IPS DF 4.7 (cell line): ENCODE measurements at regions not wholly inside any gene's neighbourhood (a gene's known extent, or its start where the extent isn't known, plus 50 kb on each side); places are given as distances from the start of the nearest gene placed in this dataset.

Experiments
- DNase-seq: peaks from one replicate; pipeline ENCODE4 v3.0.0-alpha.2; 2013; ENCODE audit warnings: low spot score; ENCODE audit errors: extremely low read depth

GRCh38 chrX:113124693-113125092, 284.1 kb upstream of the AMOT start:
- DNase-seq: no peak

- DNase-seq: no peak
These were observed 234.9 kb upstream of the AMOT start for GRCh38 chrX:113075521-113075920.

- DNase-seq: no peak
These were observed 219.1 kb upstream of the AMOT start for GRCh38 chrX:113059714-113060113.

GRCh38 chrX:113058634-113059033, 218.0 kb upstream of the AMOT start:
- no peak for DNase-seq

GRCh38 chrX:113048896-113049295, 208.3 kb upstream of the AMOT start:
- no peak for DNase-seq

GRCh38 chrX:113048480-113048879, 207.8 kb upstream of the AMOT start:
- no peak for DNase-seq

GRCh38 chrX:113033966-113034680, 193.5 kb upstream of the AMOT start:
- DNase-seq: no peak

- no peak for DNase-seq
These were observed 179.3 kb upstream of the AMOT start for GRCh38 chrX:113019958-113020357.

GRCh38 chrX:113009837-113010236, 169.2 kb upstream of the AMOT start:
- DNase-seq: no peak

- no peak for DNase-seq
These were observed 168.4 kb upstream of the AMOT start for GRCh38 chrX:113009029-113009428.

- DNase-seq: no peak
These were observed 161.2 kb upstream of the AMOT start for GRCh38 chrX:113001836-113002235.

GRCh38 chrX:112997991-112998390, 157.4 kb upstream of the AMOT start:
- no peak for DNase-seq

GRCh38 chrX:112991801-112992200, 151.2 kb upstream of the AMOT start:
- no peak for DNase-seq

GRCh38 chrX:112979879-112980278, 139.2 kb upstream of the AMOT start:
- DNase-seq: no peak

GRCh38 chrX:112968351-112969133, 127.9 kb upstream of the AMOT start:
- DNase-seq: no peak

GRCh38 chrX:112967903-112968302, 127.3 kb upstream of the AMOT start:
- no peak for DNase-seq

GRCh38 chrX:112967341-112967740, 126.7 kb upstream of the AMOT start:
- DNase-seq: no peak

GRCh38 chrX:112961981-112962380, 121.3 kb upstream of the AMOT start:
- DNase-seq: no peak

- no peak for DNase-seq
These were observed 107.5 kb upstream of the AMOT start for GRCh38 chrX:112947981-112948615.

- no peak for DNase-seq
These were observed 105.6 kb upstream of the AMOT start for GRCh38 chrX:112946227-112946626.

- no peak for DNase-seq
These were observed 105.2 kb upstream of the AMOT start for GRCh38 chrX:112945826-112946225.

- no peak for DNase-seq
These were observed 100.7 kb upstream of the AMOT start for GRCh38 chrX:112941209-112941837.
